Liver (tissue), 8 donors: ENCODE measurements at regions not wholly inside any gene's neighbourhood (a gene's known extent, or its start where the extent isn't known, plus 50 kb on each side); places are given as distances from the start of the nearest gene placed in this dataset.

ENCODE experiments used
- DNase-seq: peaks from one replicate; pipeline ENCODE4 v3.0.0-alpha.2; 2017; ENCODE audit warnings: low spot score
- H3K27ac ChIP-seq, 2 donors: one replicate each; pipeline ENCODE4 v1.7.0; 2013; ENCODE audit warnings: inconsistent platforms in 2 of 2, low read length in 2 of 2, control low read depth in 1 of 2, low read depth in 1 of 2, mild to moderate bottlenecking in 1 of 2
- H3K27me3 ChIP-seq, 4 donors: one replicate each; pipeline versions ENCODE4 v1.6.1 to v1.7.0; 2013; ENCODE audit warnings: low read length in 3 of 4, inconsistent platforms in 1 of 4, mild to moderate bottlenecking in 1 of 4, moderate library complexity in 1 of 4; ENCODE audit not compliant: control insufficient read depth in 4 of 4, insufficient read depth in 4 of 4
- H3K36me3 ChIP-seq, 4 donors: one replicate each; pipeline versions ENCODE4 v1.6.1 to v1.7.0; 2013; ENCODE audit warnings: low read length in 3 of 4, mild to moderate bottlenecking in 3 of 4, low read depth in 1 of 4, moderate library complexity in 1 of 4; ENCODE audit not compliant: control insufficient read depth in 4 of 4, insufficient read depth in 3 of 4
- H3K4me1 ChIP-seq, 4 donors: one replicate each; pipeline versions ENCODE4 v1.6.1 to v1.7.0; 2013; ENCODE audit warnings: low read length in 3 of 4, mild to moderate bottlenecking in 3 of 4, moderate library complexity in 1 of 4; ENCODE audit not compliant: control insufficient read depth in 4 of 4, insufficient read depth in 4 of 4
- H3K4me3 ChIP-seq, 3 donors: one replicate each; pipeline versions ENCODE4 v1.6.1 to v1.7.0; 2013; ENCODE audit warnings: low read length in 3 of 3, control low read depth in 1 of 3, low read depth in 1 of 3, mild to moderate bottlenecking in 1 of 3
- H3K9ac ChIP-seq, 2 donors: one replicate each; pipeline ENCODE4 v1.7.0; 2013; ENCODE audit warnings: low read length in 2 of 2, mild to moderate bottlenecking in 2 of 2, moderate library complexity in 2 of 2, control low read depth in 1 of 2, low read depth in 1 of 2
- H3K9me3 ChIP-seq, 4 donors: one replicate each; pipeline versions ENCODE4 v1.6.1 to v1.7.0; 2013; ENCODE audit warnings: low read length in 3 of 4; ENCODE audit not compliant: control insufficient read depth in 4 of 4
- ATF3 ChIP-seq: IDR thresholded peaks from 2 replicates; pipeline ENCODE4 v1.6.1; 2016; ENCODE audit warnings: antibody characterized with exemption
- EGR1 ChIP-seq, 2 donors: IDR thresholded peaks; 2 replicates each; pipeline ENCODE4 v1.6.1; 2016 to 2018; ENCODE audit warnings: antibody characterized with exemption in 2 of 2, low read depth in 2 of 2
- FOXA1 ChIP-seq: IDR thresholded peaks from 2 replicates; pipeline ENCODE4 v1.6.1; 2016; ENCODE audit warnings: antibody characterized with exemption
- FOXA2 ChIP-seq: IDR thresholded peaks from 2 replicates; pipeline ENCODE4 v1.6.1; 2016; ENCODE audit warnings: antibody characterized with exemption
- GABPA ChIP-seq, 2 donors: IDR thresholded peaks in 1 of 2; conservative IDR thresholded peaks in 1 of 2; 2 replicates each; pipeline ENCODE4 v1.6.1; 2016; ENCODE audit warnings: antibody characterized with exemption in 2 of 2, mild to moderate bottlenecking in 1 of 2, moderate library complexity in 1 of 2
- HNF4A ChIP-seq, 2 donors: conservative IDR thresholded peaks; 2 replicates each; pipeline ENCODE4 v1.6.1; 2016; ENCODE audit warnings: antibody characterized with exemption in 2 of 2, mild to moderate bottlenecking in 2 of 2
- HNF4G ChIP-seq: IDR thresholded peaks from 2 replicates; pipeline ENCODE4 v1.6.1; 2016; ENCODE audit warnings: antibody characterized with exemption
- JUND ChIP-seq, 2 donors: IDR thresholded peaks; 2 replicates each; pipeline ENCODE4 v1.6.1; 2016; ENCODE audit warnings: antibody characterized with exemption in 2 of 2
- NR2F2 ChIP-seq: IDR thresholded peaks from 2 replicates; pipeline ENCODE4 v1.6.1; 2016; ENCODE audit warnings: antibody characterized with exemption
- RAD21 ChIP-seq, 2 donors: IDR thresholded peaks; 2 replicates each; pipeline ENCODE4 v1.6.1; 2016; ENCODE audit warnings: antibody characterized with exemption in 2 of 2, mild to moderate bottlenecking in 2 of 2
- RXRA ChIP-seq, 2 donors: IDR thresholded peaks; 2 replicates each; pipeline ENCODE4 v1.6.1; 2017 to 2018; ENCODE audit warnings: antibody characterized with exemption in 2 of 2, mild to moderate bottlenecking in 1 of 2
- SP1 ChIP-seq: IDR thresholded peaks from 2 replicates; pipeline ENCODE4 v1.6.1; 2018; ENCODE audit warnings: antibody characterized with exemption, mild to moderate bottlenecking
- TAF1 ChIP-seq: conservative IDR thresholded peaks from 2 replicates; pipeline ENCODE4 v1.6.1; 2016; ENCODE audit warnings: antibody characterized with exemption, mild to moderate bottlenecking
- YY1 ChIP-seq: IDR thresholded peaks from 2 replicates; pipeline ENCODE4 v1.6.1; 2016; ENCODE audit warnings: antibody characterized with exemption, mild to moderate bottlenecking
- ZBTB33 ChIP-seq: IDR thresholded peaks from 2 replicates; pipeline ENCODE4 v1.6.1; 2016; ENCODE audit warnings: antibody characterized with exemption
- WGBS: extraction: QIAGEN DNeasy Blood & Tissue Kit; methylation state at CpG from one replicate; pipeline ENCODE4 v1.1.7; 2013; 5-methylcytosine and 5-hydroxymethylcytosine counted together
- TF ChIP-seq, protein P1 (sequence below): IDR thresholded peaks from 2 replicates; pipeline ENCODE4 v1.6.1; 2016; ENCODE audit warnings: antibody characterized with exemption, mild to moderate bottlenecking
- TF ChIP-seq, protein P2 (sequence below): IDR thresholded peaks from 2 replicates; pipeline ENCODE4 v1.6.1; 2016; ENCODE audit warnings: antibody characterized with exemption
- TF ChIP-seq, protein P3 (sequence below): fragments of 150-350 bp; IDR thresholded peaks from 2 replicates; pipeline ENCODE4 v1.5.1; 2017; ENCODE audit warnings: improper control_type of control experiment, low read depth, low read length; ENCODE audit not compliant: missing input control
- donor health status: healthy.
- donor health status: healthy.
- donor health status: healthy.
- donor health status: healthy.
- donor health status: healthy.

DNA sequence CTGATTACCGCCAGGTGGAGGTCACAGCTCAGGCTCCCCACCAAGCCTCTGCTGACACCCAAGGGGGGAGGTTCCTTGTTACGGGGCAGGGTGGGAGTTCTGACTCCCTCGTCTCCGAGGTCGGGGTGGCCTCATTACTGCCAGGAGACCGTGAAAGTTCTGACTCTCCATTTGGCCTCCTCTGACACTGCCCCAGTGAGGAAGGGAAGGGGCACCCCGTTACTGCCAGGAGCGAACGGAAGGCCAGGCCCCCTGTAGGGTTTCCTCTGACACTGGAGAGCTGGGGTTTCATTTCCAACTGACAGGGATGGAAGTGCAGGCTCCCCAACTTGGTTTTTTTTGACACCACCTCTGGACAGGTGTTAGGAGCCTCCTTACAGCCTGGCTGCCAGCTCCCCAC lies 138.1 kb upstream of the EEPD1 start:
- Histone ChIP-seq H3K36me3 (no peaks in the 10 kb centered on the region), H3K27me3 (no peaks in the 10 kb centered on the region), H3K9me3 (no peaks in the 10 kb centered on the region), H3K4me3 (no peak overlapping the region), H3K4me1 (no peaks in the 10 kb centered on the region), H3K9ac (no peak overlapping the region), H3K27ac (no peak overlapping the region)
- no peak for TF ChIP-seq ZBTB33
- DNase-seq, result no peak
- 92% methylated on average over 9 of the region's 9 CpGs for whole genome bisulfite sequencing

- Histone ChIP-seq H3K27ac (no peak overlapping the region), H3K9ac (no peak overlapping the region), H3K36me3 (no peaks in the 10 kb centered on the region), H3K9me3 (no peaks in the 10 kb centered on the region), H3K27me3 (no peaks in the 10 kb centered on the region), H3K4me1 (no peaks in the 10 kb centered on the region), H3K4me3 (no peak overlapping the region)
- TF ChIP-seq, protein P1, sequence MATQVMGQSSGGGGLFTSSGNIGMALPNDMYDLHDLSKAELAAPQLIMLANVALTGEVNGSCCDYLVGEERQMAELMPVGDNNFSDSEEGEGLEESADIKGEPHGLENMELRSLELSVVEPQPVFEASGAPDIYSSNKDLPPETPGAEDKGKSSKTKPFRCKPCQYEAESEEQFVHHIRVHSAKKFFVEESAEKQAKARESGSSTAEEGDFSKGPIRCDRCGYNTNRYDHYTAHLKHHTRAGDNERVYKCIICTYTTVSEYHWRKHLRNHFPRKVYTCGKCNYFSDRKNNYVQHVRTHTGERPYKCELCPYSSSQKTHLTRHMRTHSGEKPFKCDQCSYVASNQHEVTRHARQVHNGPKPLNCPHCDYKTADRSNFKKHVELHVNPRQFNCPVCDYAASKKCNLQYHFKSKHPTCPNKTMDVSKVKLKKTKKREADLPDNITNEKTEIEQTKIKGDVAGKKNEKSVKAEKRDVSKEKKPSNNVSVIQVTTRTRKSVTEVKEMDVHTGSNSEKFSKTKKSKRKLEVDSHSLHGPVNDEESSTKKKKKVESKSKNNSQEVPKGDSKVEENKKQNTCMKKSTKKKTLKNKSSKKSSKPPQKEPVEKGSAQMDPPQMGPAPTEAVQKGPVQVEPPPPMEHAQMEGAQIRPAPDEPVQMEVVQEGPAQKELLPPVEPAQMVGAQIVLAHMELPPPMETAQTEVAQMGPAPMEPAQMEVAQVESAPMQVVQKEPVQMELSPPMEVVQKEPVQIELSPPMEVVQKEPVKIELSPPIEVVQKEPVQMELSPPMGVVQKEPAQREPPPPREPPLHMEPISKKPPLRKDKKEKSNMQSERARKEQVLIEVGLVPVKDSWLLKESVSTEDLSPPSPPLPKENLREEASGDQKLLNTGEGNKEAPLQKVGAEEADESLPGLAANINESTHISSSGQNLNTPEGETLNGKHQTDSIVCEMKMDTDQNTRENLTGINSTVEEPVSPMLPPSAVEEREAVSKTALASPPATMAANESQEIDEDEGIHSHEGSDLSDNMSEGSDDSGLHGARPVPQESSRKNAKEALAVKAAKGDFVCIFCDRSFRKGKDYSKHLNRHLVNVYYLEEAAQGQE, result no peak
- TF ChIP-seq EGR1 (IDR thresholded peaks at IDR 0.05; ENCODE audit: low read depth in 2 of 2) (no peak), YY1 (no peak), ZBTB33 (no peak), RAD21 (IDR thresholded peaks at IDR 0.05) (no peak), FOXA1 (no peak), HNF4G (no peak), NR2F2 (no peak), HNF4A (conservative IDR thresholded peaks at IDR 0.05) (no peak), TAF1 (no peak), SP1 (no peak), FOXA2 (no peak), ATF3 (no peak), RXRA (IDR thresholded peaks at IDR 0.05) (no peak), GABPA (IDR thresholded peaks at IDR 0.05 in 1 of 2, conservative IDR thresholded peaks at IDR 0.05 in 1 of 2) (no peak), JUND (IDR thresholded peaks at IDR 0.05) (no peak)
- TF ChIP-seq, protein P2, sequence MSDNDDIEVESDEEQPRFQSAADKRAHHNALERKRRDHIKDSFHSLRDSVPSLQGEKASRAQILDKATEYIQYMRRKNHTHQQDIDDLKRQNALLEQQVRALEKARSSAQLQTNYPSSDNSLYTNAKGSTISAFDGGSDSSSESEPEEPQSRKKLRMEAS, result no peak
- TF ChIP-seq, protein P3, sequence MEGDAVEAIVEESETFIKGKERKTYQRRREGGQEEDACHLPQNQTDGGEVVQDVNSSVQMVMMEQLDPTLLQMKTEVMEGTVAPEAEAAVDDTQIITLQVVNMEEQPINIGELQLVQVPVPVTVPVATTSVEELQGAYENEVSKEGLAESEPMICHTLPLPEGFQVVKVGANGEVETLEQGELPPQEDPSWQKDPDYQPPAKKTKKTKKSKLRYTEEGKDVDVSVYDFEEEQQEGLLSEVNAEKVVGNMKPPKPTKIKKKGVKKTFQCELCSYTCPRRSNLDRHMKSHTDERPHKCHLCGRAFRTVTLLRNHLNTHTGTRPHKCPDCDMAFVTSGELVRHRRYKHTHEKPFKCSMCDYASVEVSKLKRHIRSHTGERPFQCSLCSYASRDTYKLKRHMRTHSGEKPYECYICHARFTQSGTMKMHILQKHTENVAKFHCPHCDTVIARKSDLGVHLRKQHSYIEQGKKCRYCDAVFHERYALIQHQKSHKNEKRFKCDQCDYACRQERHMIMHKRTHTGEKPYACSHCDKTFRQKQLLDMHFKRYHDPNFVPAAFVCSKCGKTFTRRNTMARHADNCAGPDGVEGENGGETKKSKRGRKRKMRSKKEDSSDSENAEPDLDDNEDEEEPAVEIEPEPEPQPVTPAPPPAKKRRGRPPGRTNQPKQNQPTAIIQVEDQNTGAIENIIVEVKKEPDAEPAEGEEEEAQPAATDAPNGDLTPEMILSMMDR, result no peak
- no peak for DNase-seq
- WGBS, result 76% methylated on average over 2 of the region's 2 CpGs
Measured at GRCh38 chr7:36015733-36016132, 137.3 kb upstream of the EEPD1 start.
